WTC11 (cell line): ENCODE measurements at regions not wholly inside any gene's neighbourhood (a gene's known extent, or its start where the extent isn't known, plus 50 kb on each side); places are given as distances from the start of the nearest gene placed in this dataset.
"Not testable (repeated sequence)": the region's sequence is repeated elsewhere in the genome, so short reads cannot be mapped to it uniquely, and the experiment has no call there.

Source experiments
- CTCF ChIP-seq: fragments of 200-600 bp; IDR thresholded peaks from 2 replicates; pipeline ENCODE4 v1.8.0; 2022; ENCODE audit warnings: antibody characterized with exemption
- E2F1 ChIP-seq: sonication (generic); formaldehyde crosslinking; IDR thresholded peaks from 2 replicates; pipeline ENCODE4 v1.8.0; 2022; ENCODE audit warnings: mild to moderate bottlenecking, missing genetic modification reagents
- E2F5 ChIP-seq: sonication (generic); formaldehyde crosslinking; IDR thresholded peaks from 2 replicates; pipeline ENCODE4 v1.8.1; 2022; ENCODE audit warnings: mild to moderate bottlenecking, moderate library complexity, missing genetic modification reagents
- HMGXB4 ChIP-seq: sonication (generic); formaldehyde crosslinking; IDR thresholded peaks from 2 replicates; pipeline ENCODE4 v1.8.1; 2023; ENCODE audit warnings: mild to moderate bottlenecking, moderate library complexity, missing genetic modification reagents
- MYBL2 ChIP-seq: sonication (generic); formaldehyde crosslinking; IDR thresholded peaks from 2 replicates; pipeline ENCODE4 v1.8.1; 2023; ENCODE audit warnings: mild to moderate bottlenecking, moderate library complexity, missing genetic modification reagents
- PRDM15 ChIP-seq: sonication (generic); formaldehyde crosslinking; IDR thresholded peaks from 2 replicates; pipeline ENCODE4 v1.8.0; 2022; ENCODE audit warnings: missing genetic modification reagents
- ZNF423 ChIP-seq: fragments of 250-450 bp; sonication (Bioruptor Pico); IDR thresholded peaks from 2 replicates; pipeline ENCODE4 v2.1.2; 2022; ENCODE audit warnings: mild to moderate bottlenecking, moderate library complexity

GRCh38 chr21:9771466-9772347, 749.7 kb upstream of the TPTE start:
- not testable (repeated sequence) for TF ChIP-seq E2F5; E2F1; MYBL2 (CRISPR knock-in tag); CTCF; ZNF423 (CRISPR knock-in tag); PRDM15 (CRISPR knock-in tag); HMGXB4 (CRISPR knock-in tag)
